ENCODE measurements at regions not wholly inside any gene's neighbourhood (a gene's known extent, or its start where the extent isn't known, plus 50 kb on each side); places are given as distances from the start of the nearest gene placed in this dataset.

DNA sequence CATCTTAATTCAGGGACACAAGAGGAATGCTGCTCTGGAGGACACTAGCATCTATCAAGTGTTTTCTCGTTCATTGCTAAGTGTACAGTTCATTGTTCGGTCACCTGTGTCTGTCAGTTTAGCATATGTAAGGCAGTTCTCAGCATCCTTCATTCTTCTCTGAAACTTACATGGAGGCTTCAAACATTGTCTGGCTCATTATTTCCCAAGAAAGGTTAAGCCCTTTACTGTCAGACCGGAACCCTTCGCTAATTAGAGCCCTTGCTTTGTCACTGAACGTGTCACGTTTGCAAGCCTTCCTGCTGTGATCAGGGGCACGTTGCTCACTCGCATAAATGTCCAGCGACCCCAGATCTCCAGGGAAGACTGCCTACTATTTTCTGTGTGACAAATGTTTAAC lies 62.3 kb upstream of the RIOK2 start:
- H3K4me1 ChIP-seq (ENCODE audit: control insufficient read depth, insufficient read depth, low read length), result no peaks in the 10 kb centered on the region
- ChIA-PET POLR2A (no interaction called here), CTCF (no interaction called here)
- H3K36me3 ChIP-seq (ENCODE audit: control insufficient read depth in 2 of 2, insufficient read depth in 1 of 2, low read length in 2 of 2), result no peaks in the 10 kb centered on the region
- no peak overlapping the region for H3K4me3 ChIP-seq (ENCODE audit: low read depth, low read length)
- H3K9me3 ChIP-seq (ENCODE audit: control insufficient read depth, insufficient read depth, low read depth, low read length), result no peaks in the 10 kb centered on the region
- no peak for TF ChIP-seq GFI1B (tag by site-specific recombination; IDR thresholded peaks at IDR 0.05)
- no peak for TF ChIP-seq ZNF24 (tag by site-specific recombination; IDR thresholded peaks at IDR 0.05)
- no peak for TF ChIP-seq ZNF214 (tag by site-specific recombination; IDR thresholded peaks at IDR 0.05; ENCODE audit: borderline replicate concordance)
- TF ChIP-seq ZFP3 (tag by site-specific recombination; IDR thresholded peaks at IDR 0.05; ENCODE audit: low read depth), result no peak
- no peak for TF ChIP-seq ZNF558 (tag by site-specific recombination; IDR thresholded peaks at IDR 0.05)
- no peak for TF ChIP-seq SCRT1 (tag by site-specific recombination; IDR thresholded peaks at IDR 0.05; ENCODE audit: borderline replicate concordance)
- TF ChIP-seq ZNF248 (tag by site-specific recombination; IDR thresholded peaks at IDR 0.05), result no peak
- TF ChIP-seq ZNF350 (tag by site-specific recombination; IDR thresholded peaks at IDR 0.05), result no peak
- TF ChIP-seq ZNF792 (tag by site-specific recombination; IDR thresholded peaks at IDR 0.05), result no peak
- no peak for TF ChIP-seq KLF10 (tag by site-specific recombination; IDR thresholded peaks at IDR 0.05)
- TF ChIP-seq ZNF768 (tag by site-specific recombination; IDR thresholded peaks at IDR 0.05), result no peak
- no peak for TF ChIP-seq ZNF530 (tag by site-specific recombination; IDR thresholded peaks at IDR 0.05; ENCODE audit: low read depth)
- no peak for TF ChIP-seq ZNF670 (tag by site-specific recombination; IDR thresholded peaks at IDR 0.05; ENCODE audit: low read depth)
- no peak for TF ChIP-seq ZNF202 (tag by site-specific recombination; IDR thresholded peaks at IDR 0.05; ENCODE audit: borderline replicate concordance)
- no peak for TF ChIP-seq AEBP2 (tag by site-specific recombination; IDR thresholded peaks at IDR 0.05; ENCODE audit: borderline replicate concordance)
- no peak for TF ChIP-seq ZNF623 (tag by site-specific recombination; IDR thresholded peaks at IDR 0.05)
- TF ChIP-seq ZNF10 (tag by site-specific recombination; IDR thresholded peaks at IDR 0.05), result no peak
- TF ChIP-seq ZNF544 (tag by site-specific recombination; IDR thresholded peaks at IDR 0.05), result no peak
- TF ChIP-seq ZNF157 (tag by site-specific recombination; IDR thresholded peaks at IDR 0.05), result no peak
- H3K27ac ChIP-seq (ENCODE audit: extremely low read depth, low read depth, low read length), result no peak overlapping the region

DNA sequence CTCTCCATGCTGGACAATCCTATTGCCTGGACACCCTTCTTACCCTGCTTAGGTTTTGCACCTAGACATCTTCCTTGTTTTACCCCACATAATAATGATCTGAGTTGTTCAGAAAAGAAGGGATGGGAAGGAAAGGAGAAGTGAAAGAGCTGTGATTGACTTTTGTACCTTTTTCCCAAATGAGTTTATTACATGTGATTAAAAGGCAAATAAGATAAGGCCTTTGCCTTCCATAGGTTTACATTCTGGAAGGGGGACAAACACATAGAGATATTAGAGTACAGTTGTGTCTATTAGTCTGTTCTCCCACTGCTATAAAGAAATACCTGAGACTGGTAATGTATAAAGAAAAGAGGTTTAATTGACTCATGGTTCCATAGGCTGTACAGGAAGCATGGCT lies 67.1 kb upstream of the RIOK2 start:
- CTCF ChIA-PET, result no interaction called here
- no peak overlapping the region for H3K27ac ChIP-seq (ENCODE audit: extremely low read depth, low read depth, low read length)
- TF ChIP-seq, protein P1, sequence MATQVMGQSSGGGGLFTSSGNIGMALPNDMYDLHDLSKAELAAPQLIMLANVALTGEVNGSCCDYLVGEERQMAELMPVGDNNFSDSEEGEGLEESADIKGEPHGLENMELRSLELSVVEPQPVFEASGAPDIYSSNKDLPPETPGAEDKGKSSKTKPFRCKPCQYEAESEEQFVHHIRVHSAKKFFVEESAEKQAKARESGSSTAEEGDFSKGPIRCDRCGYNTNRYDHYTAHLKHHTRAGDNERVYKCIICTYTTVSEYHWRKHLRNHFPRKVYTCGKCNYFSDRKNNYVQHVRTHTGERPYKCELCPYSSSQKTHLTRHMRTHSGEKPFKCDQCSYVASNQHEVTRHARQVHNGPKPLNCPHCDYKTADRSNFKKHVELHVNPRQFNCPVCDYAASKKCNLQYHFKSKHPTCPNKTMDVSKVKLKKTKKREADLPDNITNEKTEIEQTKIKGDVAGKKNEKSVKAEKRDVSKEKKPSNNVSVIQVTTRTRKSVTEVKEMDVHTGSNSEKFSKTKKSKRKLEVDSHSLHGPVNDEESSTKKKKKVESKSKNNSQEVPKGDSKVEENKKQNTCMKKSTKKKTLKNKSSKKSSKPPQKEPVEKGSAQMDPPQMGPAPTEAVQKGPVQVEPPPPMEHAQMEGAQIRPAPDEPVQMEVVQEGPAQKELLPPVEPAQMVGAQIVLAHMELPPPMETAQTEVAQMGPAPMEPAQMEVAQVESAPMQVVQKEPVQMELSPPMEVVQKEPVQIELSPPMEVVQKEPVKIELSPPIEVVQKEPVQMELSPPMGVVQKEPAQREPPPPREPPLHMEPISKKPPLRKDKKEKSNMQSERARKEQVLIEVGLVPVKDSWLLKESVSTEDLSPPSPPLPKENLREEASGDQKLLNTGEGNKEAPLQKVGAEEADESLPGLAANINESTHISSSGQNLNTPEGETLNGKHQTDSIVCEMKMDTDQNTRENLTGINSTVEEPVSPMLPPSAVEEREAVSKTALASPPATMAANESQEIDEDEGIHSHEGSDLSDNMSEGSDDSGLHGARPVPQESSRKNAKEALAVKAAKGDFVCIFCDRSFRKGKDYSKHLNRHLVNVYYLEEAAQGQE (tag by site-specific recombination; IDR thresholded peaks at IDR 0.05), result no peak
- TF ChIP-seq PRDM1 (tag by site-specific recombination; IDR thresholded peaks at IDR 0.05) (no peak), ZNF341 (tag by site-specific recombination; IDR thresholded peaks at IDR 0.05; ENCODE audit: low read depth) (no peak), ZNF510 (tag by site-specific recombination; IDR thresholded peaks at IDR 0.05; ENCODE audit: insufficient replicate concordance) (no peak), ZNF645 (tag by site-specific recombination; IDR thresholded peaks at IDR 0.05) (no peak), YY1 (tag by site-specific recombination; IDR thresholded peaks at IDR 0.05) (no peak), MEIS1 (CRISPR knock-in tag; IDR thresholded peaks at IDR 0.05; ENCODE audit: borderline replicate concordance) (no peak), ZNF76 (tag by site-specific recombination; IDR thresholded peaks at IDR 0.05; ENCODE audit: borderline replicate concordance, low read depth) (no peak), ZNF140 (tag by site-specific recombination; IDR thresholded peaks at IDR 0.05) (no peak)
- TF ChIP-seq, protein P2, sequence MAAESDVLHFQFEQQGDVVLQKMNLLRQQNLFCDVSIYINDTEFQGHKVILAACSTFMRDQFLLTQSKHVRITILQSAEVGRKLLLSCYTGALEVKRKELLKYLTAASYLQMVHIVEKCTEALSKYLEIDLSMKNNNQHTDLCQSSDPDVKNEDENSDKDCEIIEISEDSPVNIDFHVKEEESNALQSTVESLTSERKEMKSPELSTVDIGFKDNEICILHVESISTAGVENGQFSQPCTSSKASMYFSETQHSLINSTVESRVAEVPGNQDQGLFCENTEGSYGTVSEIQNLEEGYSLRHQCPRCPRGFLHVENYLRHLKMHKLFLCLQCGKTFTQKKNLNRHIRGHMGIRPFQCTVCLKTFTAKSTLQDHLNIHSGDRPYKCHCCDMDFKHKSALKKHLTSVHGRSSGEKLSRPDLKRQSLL (tag by site-specific recombination; IDR thresholded peaks at IDR 0.05), result no peak
- TF ChIP-seq, protein P3, sequence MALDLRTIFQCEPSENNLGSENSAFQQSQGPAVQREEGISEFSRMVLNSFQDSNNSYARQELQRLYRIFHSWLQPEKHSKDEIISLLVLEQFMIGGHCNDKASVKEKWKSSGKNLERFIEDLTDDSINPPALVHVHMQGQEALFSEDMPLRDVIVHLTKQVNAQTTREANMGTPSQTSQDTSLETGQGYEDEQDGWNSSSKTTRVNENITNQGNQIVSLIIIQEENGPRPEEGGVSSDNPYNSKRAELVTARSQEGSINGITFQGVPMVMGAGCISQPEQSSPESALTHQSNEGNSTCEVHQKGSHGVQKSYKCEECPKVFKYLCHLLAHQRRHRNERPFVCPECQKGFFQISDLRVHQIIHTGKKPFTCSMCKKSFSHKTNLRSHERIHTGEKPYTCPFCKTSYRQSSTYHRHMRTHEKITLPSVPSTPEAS (tag by site-specific recombination; IDR thresholded peaks at IDR 0.05), result no peak

More for the DNA sequence above, 67.1 kb upstream of the RIOK2 start:
- Histone ChIP-seq H3K4me3 (ENCODE audit: low read depth, low read length) (no peak overlapping the region), H3K4me1 (ENCODE audit: control insufficient read depth, insufficient read depth, low read length) (no peaks in the 10 kb centered on the region), H3K9me3 (ENCODE audit: control insufficient read depth, insufficient read depth, low read depth, low read length) (no peaks in the 10 kb centered on the region), H3K36me3 (ENCODE audit: control insufficient read depth in 2 of 2, insufficient read depth in 1 of 2, low read length in 2 of 2) (no peaks in the 10 kb centered on the region)
- POLR2A ChIA-PET, result no interaction called here
